ENCODE measurements at regions not wholly inside any gene's neighbourhood (a gene's known extent, or its start where the extent isn't known, plus 50 kb on each side); places are given as distances from the start of the nearest gene placed in this dataset.

- DNase-seq: no peak
Measured at GRCh38 chr21:24856326-24856725, 751.0 kb downstream of the MRPL39 start.

GRCh38 chr21:24852610-24853195, 754.6 kb downstream of the MRPL39 start:
- DNase-seq: no peak

GRCh38 chr21:24850121-24850520, 757.2 kb downstream of the MRPL39 start:
- DNase-seq: no peak

GRCh38 chr21:24844671-24845070, 762.6 kb downstream of the MRPL39 start:
- no peak for DNase-seq

GRCh38 chr21:24840287-24840686, 767.0 kb downstream of the MRPL39 start:
- no peak for DNase-seq

- DNase-seq: no peak
Measured at GRCh38 chr21:24832961-24833360, 774.3 kb downstream of the MRPL39 start.

GRCh38 chr21:24829397-24829796, 777.9 kb downstream of the MRPL39 start:
- DNase-seq: no peak

- DNase-seq: no peak
Measured at GRCh38 chr21:24826822-24827221, 780.5 kb downstream of the MRPL39 start.

GRCh38 chr21:24825348-24825747, 781.9 kb downstream of the MRPL39 start:
- DNase-seq: no peak

GRCh38 chr21:24824209-24824608, 783.1 kb downstream of the MRPL39 start:
- DNase-seq: no peak

- no peak for DNase-seq
Measured at GRCh38 chr21:24823247-24823646, 784.0 kb downstream of the MRPL39 start.

- DNase-seq: no peak
Measured at GRCh38 chr21:24785033-24785432, 822.2 kb downstream of the MRPL39 start.

- no peak for DNase-seq
Measured at GRCh38 chr21:24781146-24781545, 826.1 kb downstream of the MRPL39 start.

GRCh38 chr21:24759348-24760075, 847.8 kb downstream of the MRPL39 start:
- no peak for DNase-seq

GRCh38 chr21:24738063-24738462, 869.2 kb downstream of the MRPL39 start:
- DNase-seq: no peak

GRCh38 chr21:24737296-24737850, 869.9 kb downstream of the MRPL39 start:
- no peak for DNase-seq

- DNase-seq: no peak
Measured at GRCh38 chr21:24730661-24731060, 876.6 kb downstream of the MRPL39 start.

GRCh38 chr21:24729568-24729967, 877.7 kb downstream of the MRPL39 start:
- no peak for DNase-seq

GRCh38 chr21:24727803-24728440, 879.4 kb downstream of the MRPL39 start:
- DNase-seq: no peak

GRCh38 chr21:24716281-24716918, 890.9 kb downstream of the MRPL39 start:
- DNase-seq: no peak

GRCh38 chr21:24714646-24715200, 892.6 kb downstream of the MRPL39 start:
- no peak for DNase-seq

GRCh38 chr21:24705201-24705600, 902.1 kb downstream of the MRPL39 start:
- DNase-seq: no peak

GRCh38 chr21:24693779-24694178, 913.5 kb downstream of the MRPL39 start:
- DNase-seq: no peak
